CD4-positive, alpha-beta memory T cell (primary cell): ENCODE measurements at regions not wholly inside any gene's neighbourhood (a gene's known extent, or its start where the extent isn't known, plus 50 kb on each side); places are given as distances from the start of the nearest gene placed in this dataset.

Experiments
- CTCF ChIA-PET: fragments of 350-600 bp; sonication (Branson Sonifier 250); formaldehyde crosslinking; loops from one replicate; lab custom pipeline; 2021; ENCODE audit warnings: inconsistent platforms; ENCODE audit not compliant: partially characterized antibody; lab: Charles Lee
- POLR2A ChIA-PET: fragments of 350-600 bp; sonication (Branson Sonifier 250); formaldehyde crosslinking; loops from one replicate; lab custom pipeline; 2021; ENCODE audit not compliant: partially characterized antibody; lab: Charles Lee
- DNase-seq, 5 donors: peaks; one replicate each; pipeline versions ENCODE4 v3.0.0 to v3.0.0-alpha.2; 2020 to 2022; ENCODE audit warnings: mixed read lengths in 1 of 5
- H3K27ac ChIP-seq: one replicate; pipeline ENCODE4 v1.7.0; 2013; ENCODE audit warnings: low read depth, low read length
- H3K27me3 ChIP-seq: 2 replicates; pipeline ENCODE4 v1.7.0; 2013; ENCODE audit warnings: mild to moderate bottlenecking, low read length, moderate library complexity; ENCODE audit not compliant: insufficient read depth
- H3K36me3 ChIP-seq: 2 replicates; pipeline ENCODE4 v1.7.0; 2013; ENCODE audit warnings: mild to moderate bottlenecking, low read length, moderate library complexity; ENCODE audit not compliant: insufficient read depth
- H3K4me1 ChIP-seq: 2 replicates; pipeline ENCODE4 v1.7.0; 2013; ENCODE audit warnings: mild to moderate bottlenecking, low read length, moderate library complexity; ENCODE audit not compliant: insufficient read depth
- H3K4me3 ChIP-seq, 2 donors: one replicate each; pipeline ENCODE4 v1.7.0; 2013; ENCODE audit warnings: low read length in 2 of 2, mild to moderate bottlenecking in 1 of 2
- H3K9me3 ChIP-seq, 2 donors: one replicate each; pipeline ENCODE4 v1.7.0; 2013; ENCODE audit warnings: low read length in 2 of 2, control low read depth in 1 of 2; ENCODE audit not compliant: control insufficient read depth in 1 of 2
- H3K27ac Mint-ChIP-seq, 7 donors: one replicate each; pipeline ENCODE4 v1.8.0; 2020 to 2021; ENCODE audit warnings: mixed read lengths in 7 of 7, mild to moderate bottlenecking in 6 of 7, inconsistent platforms in 3 of 7, moderate library complexity in 3 of 7
- H3K27me3 Mint-ChIP-seq, 2 donors: one replicate each; pipeline ENCODE4 v1.8.0; 2020 to 2021; ENCODE audit warnings: mixed read lengths in 2 of 2
- H3K36me3 Mint-ChIP-seq, 2 donors: one replicate each; pipeline ENCODE4 v1.8.0; 2020 to 2021; ENCODE audit warnings: mixed read lengths in 2 of 2, inconsistent platforms in 1 of 2, mild to moderate bottlenecking in 1 of 2
- H3K4me1 Mint-ChIP-seq, 4 donors: one replicate each; pipeline ENCODE4 v1.8.0; 2020 to 2021; ENCODE audit warnings: mixed read lengths in 4 of 4, mild to moderate bottlenecking in 1 of 4
- H3K4me3 Mint-ChIP-seq, 8 donors: one replicate each; pipeline ENCODE4 v1.8.0; 2020 to 2021; ENCODE audit warnings: mixed read lengths in 8 of 8, mild to moderate bottlenecking in 7 of 8, moderate library complexity in 6 of 8, inconsistent platforms in 3 of 8
- H3K9me3 Mint-ChIP-seq, 8 donors: one replicate each; pipeline ENCODE4 v1.8.0; 2020 to 2021; ENCODE audit warnings: mixed read lengths in 8 of 8, mild to moderate bottlenecking in 5 of 8, inconsistent platforms in 3 of 8, moderate library complexity in 1 of 8
- intact Hi-C: fragments of 100-400 bp; cut with micrococcal nuclease; formaldehyde crosslinking; loops from one replicate; pipeline ENCODE4 v1.15.1; 2023

GRCh38 chr3:852033-852432 lies 240.8 kb upstream of the CNTN6 start:
- peaks cover 0 to 4% of the 10 kb centered on the region in 2 donors for H3K9me3 ChIP-seq
- H3K27me3 ChIP-seq, result no peaks in the 10 kb centered on the region
- Mint-ChIP-seq H3K9me3 (peaks cover 0 to 22% (median 14%) of the 10 kb centered on the region in 8 donors), H3K36me3 (no peaks in the 10 kb centered on the region), H3K27ac (no peak overlapping the region), H3K27me3 (no peaks in the 10 kb centered on the region), H3K4me3 (no peak overlapping the region), H3K4me1 (no peaks in the 10 kb centered on the region)
- POLR2A ChIA-PET, result no interaction called here
- no peak overlapping the region for H3K4me3 ChIP-seq
- no peaks in the 10 kb centered on the region for H3K4me1 ChIP-seq
- CTCF ChIA-PET, result no interaction called here
- no peaks in the 10 kb centered on the region for H3K36me3 ChIP-seq
- H3K27ac ChIP-seq, result no peak overlapping the region
- intact Hi-C loops, result no loop called here
- DNase-seq, result no peak

- H3K36me3 ChIP-seq, result no peaks in the 10 kb centered on the region
- Mint-ChIP-seq H3K27ac (no peak overlapping the region), H3K4me1 (no peaks in the 10 kb centered on the region), H3K36me3 (no peaks in the 10 kb centered on the region), H3K9me3 (peaks cover 0 to 15% (median 8%) of the 10 kb centered on the region in 8 donors), H3K27me3 (no peaks in the 10 kb centered on the region), H3K4me3 (no peak overlapping the region)
- POLR2A ChIA-PET, result no interaction called here
- H3K4me3 ChIP-seq, result no peak overlapping the region
- H3K9me3 ChIP-seq, result peaks cover 0 to 3% of the 10 kb centered on the region in 2 donors
- no peaks in the 10 kb centered on the region for H3K4me1 ChIP-seq
- H3K27me3 ChIP-seq, result no peaks in the 10 kb centered on the region
- DNase-seq, result no peak
- intact Hi-C loops, result no loop called here
- H3K27ac ChIP-seq, result no peak overlapping the region
- CTCF ChIA-PET, result no interaction called here
Measured at GRCh38 chr3:853489-853888, 239.3 kb upstream of the CNTN6 start.

GRCh38 chr3:859135-859534 lies 233.7 kb upstream of the CNTN6 start:
- no peak overlapping the region for H3K27ac Mint-ChIP-seq
- no peaks in the 10 kb centered on the region for H3K27me3 ChIP-seq
- H3K4me3 ChIP-seq, result no peak overlapping the region
- H3K9me3 Mint-ChIP-seq, result peaks cover 0 to 11% (median 4%) of the 10 kb centered on the region in 8 donors
- H3K36me3 ChIP-seq, result no peaks in the 10 kb centered on the region
- ChIA-PET CTCF (no interaction called here), POLR2A (no interaction called here)
- no peak for DNase-seq
- H3K27ac ChIP-seq, result no peak overlapping the region
- intact Hi-C loops, result no loop called here
- H3K4me1 Mint-ChIP-seq, result no peaks in the 10 kb centered on the region
- no peaks in the 10 kb centered on the region for H3K27me3 Mint-ChIP-seq
- H3K36me3 Mint-ChIP-seq, result no peaks in the 10 kb centered on the region
- no peaks in the 10 kb centered on the region for H3K4me1 ChIP-seq
- H3K4me3 Mint-ChIP-seq, result no peak overlapping the region
- H3K9me3 ChIP-seq, result peaks cover 0 to 4% of the 10 kb centered on the region in 2 donors

- H3K27ac Mint-ChIP-seq, result no peak overlapping the region
- intact Hi-C loops, result no loop called here
- peaks cover 0 to 6% of the 10 kb centered on the region in 2 donors for H3K9me3 ChIP-seq
- no peak overlapping the region for H3K27ac ChIP-seq
- no peaks in the 10 kb centered on the region for H3K36me3 Mint-ChIP-seq
- H3K27me3 Mint-ChIP-seq, result no peaks in the 10 kb centered on the region
- no peaks in the 10 kb centered on the region for H3K4me1 ChIP-seq
- no peaks in the 10 kb centered on the region for H3K27me3 ChIP-seq
- no peak for DNase-seq
- CTCF ChIA-PET, result no interaction called here
- H3K9me3 Mint-ChIP-seq, result peaks cover 0 to 6% (median 2%) of the 10 kb centered on the region in 8 donors
- H3K36me3 ChIP-seq, result no peaks in the 10 kb centered on the region
- no peak overlapping the region for H3K4me3 ChIP-seq
- POLR2A ChIA-PET, result no interaction called here
- no peak overlapping the region for H3K4me3 Mint-ChIP-seq
- H3K4me1 Mint-ChIP-seq, result no peaks in the 10 kb centered on the region
Measured at GRCh38 chr3:861721-862120, 231.1 kb upstream of the CNTN6 start.

GRCh38 chr3:869269-869668 lies 223.6 kb upstream of the CNTN6 start:
- Mint-ChIP-seq H3K27ac (no peak overlapping the region), H3K27me3 (peaks cover 0 to 1% of the 10 kb centered on the region in 2 donors), H3K9me3 (peaks cover 0 to 5% (median 3%) of the 10 kb centered on the region in 8 donors), H3K4me3 (no peak overlapping the region), H3K36me3 (no peaks in the 10 kb centered on the region), H3K4me1 (no peaks in the 10 kb centered on the region)
- ChIA-PET POLR2A (no interaction called here), CTCF (no interaction called here)
- H3K27ac ChIP-seq, result no peak overlapping the region
- no peaks in the 10 kb centered on the region for H3K36me3 ChIP-seq
- no peaks in the 10 kb centered on the region for H3K27me3 ChIP-seq
- no peak overlapping the region for H3K4me3 ChIP-seq
- H3K9me3 ChIP-seq, result peaks cover 0 to under 1% of the 10 kb centered on the region in 2 donors
- no peaks in the 10 kb centered on the region for H3K4me1 ChIP-seq
- intact Hi-C loops, result no loop called here
- DNase-seq, result no peak

GRCh38 chr3:869734-870133 lies 223.1 kb upstream of the CNTN6 start:
- H3K9me3 Mint-ChIP-seq, result peaks cover 0 to 6% (median 3%) of the 10 kb centered on the region in 8 donors
- ChIA-PET CTCF (no interaction called here), POLR2A (no interaction called here)
- no peaks in the 10 kb centered on the region for H3K36me3 Mint-ChIP-seq
- Histone ChIP-seq H3K36me3 (no peaks in the 10 kb centered on the region), H3K27ac (no peak overlapping the region), H3K4me3 (no peak overlapping the region), H3K4me1 (no peaks in the 10 kb centered on the region), H3K9me3 (no peaks in the 10 kb centered on the region), H3K27me3 (no peaks in the 10 kb centered on the region)
- intact Hi-C loops, result no loop called here
- no peak overlapping the region for H3K4me3 Mint-ChIP-seq
- no peak for DNase-seq
- H3K27me3 Mint-ChIP-seq, result peaks cover 0 to 1% of the 10 kb centered on the region in 2 donors
- no peak overlapping the region for H3K27ac Mint-ChIP-seq
- no peaks in the 10 kb centered on the region for H3K4me1 Mint-ChIP-seq

GRCh38 chr3:871651-872050 lies 221.2 kb upstream of the CNTN6 start:
- ChIA-PET CTCF (no interaction called here), POLR2A (no interaction called here)
- Mint-ChIP-seq H3K9me3 (peaks cover 0 to 8% (median 3%) of the 10 kb centered on the region in 8 donors), H3K27me3 (peaks cover 0 to 1% of the 10 kb centered on the region in 2 donors), H3K27ac (no peak overlapping the region), H3K4me3 (no peak overlapping the region), H3K4me1 (no peaks in the 10 kb centered on the region), H3K36me3 (no peaks in the 10 kb centered on the region)
- no peaks in the 10 kb centered on the region for H3K27me3 ChIP-seq
- no peak overlapping the region for H3K27ac ChIP-seq
- H3K9me3 ChIP-seq, result no peaks in the 10 kb centered on the region
- H3K4me1 ChIP-seq, result no peaks in the 10 kb centered on the region
- intact Hi-C loops, result no loop called here
- H3K36me3 ChIP-seq, result no peaks in the 10 kb centered on the region
- DNase-seq, result no peak
- H3K4me3 ChIP-seq, result no peak overlapping the region

GRCh38 chr3:877001-877400 lies 215.8 kb upstream of the CNTN6 start:
- ChIA-PET CTCF (no interaction called here), POLR2A (no interaction called here)
- H3K36me3 ChIP-seq, result no peaks in the 10 kb centered on the region
- H3K27ac Mint-ChIP-seq, result no peak overlapping the region
- no peak overlapping the region for H3K27ac ChIP-seq
- no peaks in the 10 kb centered on the region for H3K27me3 Mint-ChIP-seq
- no peaks in the 10 kb centered on the region for H3K4me1 ChIP-seq
- no peaks in the 10 kb centered on the region for H3K36me3 Mint-ChIP-seq
- no peak overlapping the region for H3K4me3 ChIP-seq
- intact Hi-C loops, result no loop called here
- no peak overlapping the region for H3K4me3 Mint-ChIP-seq
- no peaks in the 10 kb centered on the region for H3K27me3 ChIP-seq
- peaks cover 1 to 7% (median 4%) of the 10 kb centered on the region in 8 donors for H3K9me3 Mint-ChIP-seq
- no peak for DNase-seq
- H3K9me3 ChIP-seq, result peaks cover 0 to 3% of the 10 kb centered on the region in 2 donors
- H3K4me1 Mint-ChIP-seq, result no peaks in the 10 kb centered on the region
